Caco-2 (cell line): ENCODE measurements at regions not wholly inside any gene's neighbourhood (a gene's known extent, or its start where the extent isn't known, plus 50 kb on each side); places are given as distances from the start of the nearest gene placed in this dataset.

Experiments
- BruUV-seq: library from RNA; stranded (reverse); fragments of 400-500 nt; replicated peaks from 2 replicates; lab custom pipeline; 2021; lab: Mats Ljungman, UMichigan
- CTCF ChIA-PET: fragments of 300-600 bp; sonication (Branson Sonifier 250); formaldehyde crosslinking; loops from one replicate; lab custom pipeline; 2022; ENCODE audit warnings: antibody characterized with exemption; lab: Charles Lee
- POLR2A ChIA-PET: fragments of 300-600 bp; sonication (Branson Sonifier 250); formaldehyde crosslinking; loops from one replicate; lab custom pipeline; 2022; ENCODE audit warnings: antibody characterized with exemption; lab: Charles Lee
- DNase-seq, 2 experiments: peaks; one replicate each; pipeline versions ENCODE4 v3.0.0 to v3.0.0-alpha.2; 2020 to 2022
- H3K27me3 ChIP-seq: replicated peaks from 2 replicates; pipeline ENCODE4 v1.6.0; 2011; ENCODE audit warnings: low read length; ENCODE audit not compliant: control insufficient read depth, insufficient read depth
- H3K36me3 ChIP-seq: 2 replicates; pipeline ENCODE4 v1.5.1; 2011; ENCODE audit warnings: low read length; ENCODE audit not compliant: control insufficient read depth, insufficient read depth
- H3K4me1 ChIP-seq: fragments of 250-450 bp; sonication (Bioruptor Pico); 2 replicates; pipeline ENCODE4 v1.5.1; 2020; ENCODE audit warnings: mild to moderate bottlenecking
- H3K4me3 ChIP-seq: 2 replicates; pipeline ENCODE4 v1.5.1; 2011; ENCODE audit warnings: low read depth, mild to moderate bottlenecking, control low read depth, low read length
- H3K9me3 ChIP-seq: fragments of 250-450 bp; sonication (Bioruptor Pico); 2 replicates; pipeline ENCODE4 v1.5.1; 2020; ENCODE audit warnings: mild to moderate bottlenecking, moderate library complexity
- H3K27ac Mint-ChIP-seq: one replicate; pipeline ENCODE4 v1.8.0; 2022; ENCODE audit warnings: mixed read lengths; ENCODE audit not compliant: unreplicated experiment
- H3K27me3 Mint-ChIP-seq: one replicate; pipeline ENCODE4 v1.8.0; 2022; ENCODE audit warnings: mixed read lengths; ENCODE audit not compliant: insufficient read depth, unreplicated experiment
- H3K36me3 Mint-ChIP-seq: one replicate; pipeline ENCODE4 v1.8.0; 2022; ENCODE audit warnings: mild to moderate bottlenecking, mixed read lengths; ENCODE audit not compliant: insufficient read depth, unreplicated experiment
- H3K4me1 Mint-ChIP-seq: one replicate; pipeline ENCODE4 v1.8.0; 2022; ENCODE audit warnings: low read depth, mixed read lengths; ENCODE audit not compliant: unreplicated experiment
- H3K4me3 Mint-ChIP-seq: one replicate; pipeline ENCODE4 v1.8.0; 2022; ENCODE audit warnings: mild to moderate bottlenecking, moderate library complexity, mixed read lengths; ENCODE audit not compliant: unreplicated experiment
- H3K9me3 Mint-ChIP-seq: one replicate; pipeline ENCODE4 v1.8.0; 2022; ENCODE audit warnings: mixed read lengths; ENCODE audit not compliant: unreplicated experiment
- CTCF ChIP-seq, 2 experiments: fragments of 200-600 bp in 1 of 2; IDR thresholded peaks; 1 replicate in 1 of 2; 2 replicates in 1 of 2; pipeline versions ENCODE4 v1.5.1 to v1.8.0; 2011 to 2022; ENCODE audit warnings: antibody characterized with exemption in 1 of 2, control low read depth in 1 of 2, inconsistent platforms in 1 of 2, low read depth in 1 of 2, low read length in 1 of 2, mild to moderate bottlenecking in 1 of 2, moderate library complexity in 1 of 2; ENCODE audit not compliant: insufficient read depth in 1 of 2, severe bottlenecking in 1 of 2, unreplicated experiment in 1 of 2
- intact Hi-C: fragments of 100-400 bp; cut with micrococcal nuclease; formaldehyde crosslinking; loops from one replicate; pipeline ENCODE4 v1.10.0; 2022; ENCODE audit not compliant: unreplicated experiment

GRCh38 chr16:5381481-5381880 is 283.9 kb upstream of the EEF2KMT start:
- BruUV-seq, result no TSS peak
- Mint-ChIP-seq H3K4me3 (no peak overlapping the region), H3K4me1 (no peaks in the 10 kb centered on the region), H3K27ac (no peak overlapping the region), H3K9me3 (no peaks in the 10 kb centered on the region), H3K27me3 (peaks cover 2% of the 10 kb centered on the region), H3K36me3 (no peaks in the 10 kb centered on the region)
- POLR2A ChIA-PET, result no interaction called here
- Histone ChIP-seq H3K4me1 (no peaks in the 10 kb centered on the region), H3K4me3 (no peak overlapping the region), H3K36me3 (no peaks in the 10 kb centered on the region), H3K9me3 (no peaks in the 10 kb centered on the region), H3K27me3 (no peaks in the 10 kb centered on the region)
- intact Hi-C loops, result no loop called here
- CTCF ChIA-PET, result no interaction called here
- DNase-seq, result no peak
- no peak for TF ChIP-seq CTCF (IDR thresholded peaks at IDR 0.05; ENCODE audit: insufficient read depth in 1 of 2, low read depth in 1 of 2, low read length in 1 of 2, severe bottlenecking in 1 of 2, unreplicated experiment in 1 of 2)

DNA sequence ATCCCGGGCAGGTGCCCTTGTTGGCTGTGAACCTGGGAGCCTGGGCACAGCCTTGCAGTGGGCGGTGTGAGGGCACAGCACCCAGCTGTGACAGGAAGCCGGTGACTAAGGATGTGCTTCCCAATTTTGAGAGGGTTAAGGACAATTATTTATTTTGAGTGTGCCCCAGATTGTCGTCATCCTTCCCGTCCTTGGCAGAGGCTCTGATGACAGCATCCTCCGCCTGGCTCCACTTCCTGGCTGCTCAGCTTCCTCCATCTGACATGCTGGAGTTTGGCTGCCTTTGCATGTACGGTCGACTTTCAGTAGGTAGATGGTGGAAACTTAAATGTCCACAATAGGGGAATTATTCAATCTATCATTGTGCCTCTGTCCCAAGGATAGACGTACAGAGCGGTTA is 282.4 kb upstream of the EEF2KMT start:
- intact Hi-C loops, result no loop called here

GRCh38 chr16:5378531-5378930 is 280.9 kb upstream of the EEF2KMT start:
- POLR2A ChIA-PET, result no interaction called here
- no peaks in the 10 kb centered on the region for H3K4me1 Mint-ChIP-seq
- Histone ChIP-seq H3K9me3 (no peaks in the 10 kb centered on the region), H3K36me3 (no peaks in the 10 kb centered on the region), H3K27me3 (no peaks in the 10 kb centered on the region), H3K4me3 (no peak overlapping the region), H3K4me1 (no peaks in the 10 kb centered on the region)
- CTCF ChIA-PET, result no interaction called here
- H3K27me3 Mint-ChIP-seq, result peaks cover 15% of the 10 kb centered on the region
- DNase-seq, result no peak
- TF ChIP-seq CTCF (IDR thresholded peaks at IDR 0.05; ENCODE audit: insufficient read depth in 1 of 2, low read depth in 1 of 2, low read length in 1 of 2, severe bottlenecking in 1 of 2, unreplicated experiment in 1 of 2), result no peak
- no peak overlapping the region for H3K27ac Mint-ChIP-seq
- no peaks in the 10 kb centered on the region for H3K36me3 Mint-ChIP-seq
- no peak overlapping the region for H3K4me3 Mint-ChIP-seq
- no peaks in the 10 kb centered on the region for H3K9me3 Mint-ChIP-seq
- BruUV-seq, result no TSS peak
- intact Hi-C loops, result no loop called here

More for the DNA sequence above, 282.4 kb upstream of the EEF2KMT start:
- Mint-ChIP-seq H3K4me3 (no peak overlapping the region), H3K4me1 (no peaks in the 10 kb centered on the region), H3K9me3 (no peaks in the 10 kb centered on the region), H3K27ac (no peak overlapping the region), H3K27me3 (peaks cover 11% of the 10 kb centered on the region), H3K36me3 (no peaks in the 10 kb centered on the region)
- POLR2A ChIA-PET, result no interaction called here
- Histone ChIP-seq H3K27me3 (no peaks in the 10 kb centered on the region), H3K4me1 (no peaks in the 10 kb centered on the region), H3K4me3 (no peak overlapping the region), H3K9me3 (no peaks in the 10 kb centered on the region), H3K36me3 (no peaks in the 10 kb centered on the region)
- no peak for DNase-seq
- CTCF ChIA-PET, result no interaction called here
- BruUV-seq, result no TSS peak
- TF ChIP-seq CTCF (IDR thresholded peaks at IDR 0.05; ENCODE audit: insufficient read depth in 1 of 2, low read depth in 1 of 2, low read length in 1 of 2, severe bottlenecking in 1 of 2, unreplicated experiment in 1 of 2), result no peak
